ENCODE measurements at regions not wholly inside any gene's neighbourhood (a gene's known extent, or its start where the extent isn't known, plus 50 kb on each side); places are given as distances from the start of the nearest gene placed in this dataset.

DNA sequence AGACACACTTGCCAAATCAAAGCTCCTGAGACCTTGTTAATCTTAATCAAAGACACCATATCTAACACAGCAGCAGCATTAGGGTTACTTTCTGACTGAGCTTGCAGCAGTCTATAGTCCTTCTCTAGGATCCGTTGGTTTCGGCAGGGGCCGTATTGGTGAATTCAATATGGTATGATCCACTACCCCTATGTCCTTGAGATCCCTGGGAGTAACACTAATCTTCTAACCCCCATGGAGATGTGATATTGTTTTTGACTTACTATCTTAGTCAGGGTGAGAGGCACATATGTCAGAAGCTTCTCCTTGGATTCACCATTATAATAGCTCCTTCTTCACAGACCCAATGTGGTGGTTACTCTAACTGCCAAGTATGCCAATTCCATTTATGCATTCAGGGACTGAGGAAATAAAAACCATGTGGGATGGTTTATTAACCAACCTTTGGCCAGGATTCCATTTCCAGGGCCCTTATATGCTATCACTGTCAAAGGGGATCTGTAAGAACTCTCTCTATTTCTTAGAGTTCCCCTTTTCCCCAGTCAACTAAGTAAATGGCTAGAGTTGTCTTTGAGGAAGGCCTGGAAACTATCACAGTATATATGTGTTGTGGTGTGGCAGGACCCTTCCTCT, 673.6 kb upstream of the USP24 start:
- Histone ChIP-seq H3K27ac (no peak overlapping the region), H3K36me3 (replicated peaks) (no peaks in the 10 kb centered on the region), H3K4me3 (ENCODE audit: low read depth, low read length) (no peak overlapping the region), H3K27me3 (replicated peaks) (no peaks in the 10 kb centered on the region)
- in situ Hi-C loops (cut with HindIII; ENCODE audit: low pct_ligation_motif_present, low sequenced_read_pairs) = no loop called here
- TF ChIP-seq, protein P1, sequence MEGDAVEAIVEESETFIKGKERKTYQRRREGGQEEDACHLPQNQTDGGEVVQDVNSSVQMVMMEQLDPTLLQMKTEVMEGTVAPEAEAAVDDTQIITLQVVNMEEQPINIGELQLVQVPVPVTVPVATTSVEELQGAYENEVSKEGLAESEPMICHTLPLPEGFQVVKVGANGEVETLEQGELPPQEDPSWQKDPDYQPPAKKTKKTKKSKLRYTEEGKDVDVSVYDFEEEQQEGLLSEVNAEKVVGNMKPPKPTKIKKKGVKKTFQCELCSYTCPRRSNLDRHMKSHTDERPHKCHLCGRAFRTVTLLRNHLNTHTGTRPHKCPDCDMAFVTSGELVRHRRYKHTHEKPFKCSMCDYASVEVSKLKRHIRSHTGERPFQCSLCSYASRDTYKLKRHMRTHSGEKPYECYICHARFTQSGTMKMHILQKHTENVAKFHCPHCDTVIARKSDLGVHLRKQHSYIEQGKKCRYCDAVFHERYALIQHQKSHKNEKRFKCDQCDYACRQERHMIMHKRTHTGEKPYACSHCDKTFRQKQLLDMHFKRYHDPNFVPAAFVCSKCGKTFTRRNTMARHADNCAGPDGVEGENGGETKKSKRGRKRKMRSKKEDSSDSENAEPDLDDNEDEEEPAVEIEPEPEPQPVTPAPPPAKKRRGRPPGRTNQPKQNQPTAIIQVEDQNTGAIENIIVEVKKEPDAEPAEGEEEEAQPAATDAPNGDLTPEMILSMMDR (IDR thresholded peaks at IDR 0.05; ENCODE audit: low read depth, low read length, missing control alignments) = no peak
- no peak for DNase-seq

DNA sequence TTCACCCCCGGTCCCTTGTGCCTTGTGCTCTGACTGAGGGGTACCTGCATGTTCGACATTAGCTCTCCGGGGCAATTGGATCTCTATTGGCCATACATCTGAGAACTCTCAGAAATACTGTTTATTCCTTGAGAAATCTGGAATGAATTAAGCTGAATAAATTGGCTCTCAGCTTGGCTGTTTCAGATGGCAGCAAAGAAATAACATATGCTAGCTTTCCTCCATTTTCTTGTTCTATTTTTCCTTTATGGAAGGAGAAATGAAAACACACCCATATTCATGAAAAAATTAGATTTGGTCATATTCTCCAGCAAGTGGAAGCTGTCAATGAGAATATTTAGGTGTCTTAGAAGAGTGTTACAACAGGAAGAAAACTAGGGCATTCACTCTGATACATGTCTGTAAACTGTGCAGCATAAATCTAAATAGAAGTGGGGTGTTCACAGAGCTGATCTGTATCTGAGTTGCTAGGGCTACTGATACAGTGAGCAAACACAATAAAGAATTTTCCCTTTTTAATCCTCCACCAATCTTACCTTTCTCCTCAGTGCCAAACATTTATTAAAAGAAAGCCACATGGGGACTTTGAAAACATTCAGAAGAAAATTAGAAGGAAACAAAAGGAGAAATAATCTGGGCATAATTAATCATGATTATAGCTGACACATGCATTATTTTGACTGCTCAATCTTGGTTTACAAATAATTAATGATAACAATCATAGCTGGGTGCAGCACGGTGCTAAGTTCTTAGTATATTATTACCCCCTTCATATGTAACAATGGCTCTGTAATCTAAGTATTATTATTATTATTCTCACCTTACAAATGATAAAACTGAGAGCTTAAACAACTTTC, 671.9 kb upstream of the USP24 start:
- no peak for DNase-seq
- Histone ChIP-seq H3K27ac (no peak overlapping the region), H3K4me3 (ENCODE audit: low read depth, low read length) (no peak overlapping the region), H3K27me3 (replicated peaks) (no peaks in the 10 kb centered on the region), H3K36me3 (replicated peaks) (no peaks in the 10 kb centered on the region)
- in situ Hi-C loops (cut with HindIII; ENCODE audit: low pct_ligation_motif_present, low sequenced_read_pairs) = no loop called here
- TF ChIP-seq, protein P1 (IDR thresholded peaks at IDR 0.05; ENCODE audit: low read depth, low read length, missing control alignments) = no peak

DNA sequence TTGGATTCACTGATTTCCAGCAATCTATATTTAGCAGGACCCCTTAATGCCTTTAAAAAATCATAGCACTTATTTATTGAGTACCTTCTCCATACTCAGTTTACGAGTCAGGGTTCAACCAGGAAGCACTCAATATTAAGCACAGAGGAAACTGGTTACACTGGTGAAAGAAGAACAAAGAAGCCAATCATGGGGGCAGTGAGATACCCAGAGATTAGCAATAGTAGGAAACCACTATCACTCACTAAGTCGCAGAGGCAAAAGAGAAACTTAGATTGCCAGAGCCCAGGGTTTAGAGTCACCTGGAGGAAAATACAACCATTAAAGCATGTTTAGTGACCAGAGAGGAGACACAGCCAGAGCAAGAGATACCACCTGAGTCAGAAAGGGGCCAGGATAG, 670.5 kb upstream of the USP24 start:
- Histone ChIP-seq H3K27ac (no peak overlapping the region), H3K27me3 (replicated peaks) (no peaks in the 10 kb centered on the region), H3K4me3 (ENCODE audit: low read depth, low read length) (no peak overlapping the region), H3K36me3 (replicated peaks) (no peaks in the 10 kb centered on the region)
- no peak for DNase-seq
- in situ Hi-C loops (cut with HindIII; ENCODE audit: low pct_ligation_motif_present, low sequenced_read_pairs) = no loop called here
- TF ChIP-seq, protein P1 (IDR thresholded peaks at IDR 0.05; ENCODE audit: low read depth, low read length, missing control alignments) = no peak

DNA sequence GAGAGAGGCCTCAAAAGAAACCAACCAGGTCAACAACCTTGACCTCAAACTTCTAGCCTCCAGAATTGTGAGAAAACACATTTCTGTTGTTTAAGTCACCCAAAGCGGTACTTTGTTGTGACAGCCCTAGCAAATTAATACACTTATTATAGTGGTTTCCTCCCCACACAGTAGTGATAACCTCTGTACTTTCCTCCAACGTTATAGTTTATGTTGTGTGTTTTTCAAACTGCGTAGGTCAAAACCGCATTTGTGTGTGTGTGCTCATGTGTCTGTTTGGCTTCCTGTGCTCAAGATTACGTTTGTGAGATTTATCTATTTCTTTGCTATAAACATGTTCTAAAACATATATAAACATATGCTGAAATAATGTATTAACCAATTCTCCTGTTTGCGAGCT, 667.8 kb upstream of the USP24 start:
- H3K4me3 ChIP-seq (ENCODE audit: low read depth, low read length) = no peak overlapping the region
- no peak overlapping the region for H3K27ac ChIP-seq
- no peak for DNase-seq
- H3K27me3 ChIP-seq (replicated peaks) = no peaks in the 10 kb centered on the region
- in situ Hi-C loops (cut with HindIII; ENCODE audit: low pct_ligation_motif_present, low sequenced_read_pairs) = no loop called here
- TF ChIP-seq, protein P1 (IDR thresholded peaks at IDR 0.05; ENCODE audit: low read depth, low read length, missing control alignments) = no peak
- H3K36me3 ChIP-seq (replicated peaks) = no peaks in the 10 kb centered on the region

DNA sequence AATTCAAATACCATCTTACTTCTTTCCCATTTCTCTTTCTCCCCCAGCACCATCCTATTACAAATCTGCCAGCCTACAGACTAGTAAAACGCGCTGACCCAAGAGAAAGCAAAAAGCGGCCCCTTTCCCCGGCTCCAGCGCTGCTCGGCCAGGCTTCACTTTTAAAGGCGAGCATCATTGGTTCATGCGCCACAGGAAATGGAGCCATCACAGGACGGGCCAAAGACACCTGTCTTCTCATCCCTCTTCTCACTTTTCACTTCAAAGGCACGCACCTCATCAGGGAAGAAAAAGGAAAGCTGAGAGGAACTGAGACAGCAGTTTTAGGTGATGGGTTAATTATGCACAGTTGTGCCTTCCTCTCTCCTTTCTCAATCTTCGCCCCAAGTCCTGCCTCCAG, 664.2 kb upstream of the USP24 start:
- in situ Hi-C loops (cut with HindIII; ENCODE audit: low pct_ligation_motif_present, low sequenced_read_pairs) = no loop called here
- TF ChIP-seq, protein P1 (IDR thresholded peaks at IDR 0.05; ENCODE audit: low read depth, low read length, missing control alignments) = no peak

More for the DNA sequence above, 664.2 kb upstream of the USP24 start:
- Histone ChIP-seq H3K27me3 (replicated peaks) (no peaks in the 10 kb centered on the region), H3K27ac (no peak overlapping the region), H3K4me3 (ENCODE audit: low read depth, low read length) (no peak overlapping the region), H3K36me3 (replicated peaks) (no peaks in the 10 kb centered on the region)
- no peak for DNase-seq
